HG03354 (cell line): ENCODE measurements at regions not wholly inside any gene's neighbourhood (a gene's known extent, or its start where the extent isn't known, plus 50 kb on each side); places are given as distances from the start of the nearest gene placed in this dataset.

Experiments
- ATAC-seq: cut with Tn5 transposase; IDR thresholded peaks from one replicate; pipeline ENCODE4 v1.9.1; 2021; ENCODE audit warnings: mild to moderate bottlenecking; ENCODE audit not compliant: unreplicated experiment, poor library complexity, severe bottlenecking

DNA sequence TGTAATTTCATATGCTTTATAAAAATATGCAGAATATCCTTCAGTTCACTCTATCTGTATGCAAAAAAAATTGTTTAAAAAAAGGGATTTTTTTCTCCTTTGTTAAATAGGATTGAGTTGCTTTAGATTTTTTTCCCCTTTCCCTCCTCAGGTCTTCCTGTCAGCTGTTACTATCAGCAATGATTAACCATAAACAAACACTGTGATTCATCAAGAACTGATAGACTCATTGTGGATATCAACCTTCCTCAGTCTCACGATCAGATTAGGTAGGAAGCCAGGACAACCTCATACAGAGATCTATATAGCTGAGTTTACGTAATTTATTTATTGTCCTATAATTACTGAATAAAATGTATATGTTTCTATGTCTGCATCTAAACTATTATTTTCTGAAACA lies 2136.2 kb upstream of the CELF4 start:
- ATAC-seq, result no peak

- ATAC-seq, result no peak
Measured at GRCh38 chr18:39701055-39701783, 2135.6 kb upstream of the CELF4 start.

GRCh38 chr18:39699340-39699964 lies 2133.9 kb upstream of the CELF4 start:
- ATAC-seq, result no peak

DNA sequence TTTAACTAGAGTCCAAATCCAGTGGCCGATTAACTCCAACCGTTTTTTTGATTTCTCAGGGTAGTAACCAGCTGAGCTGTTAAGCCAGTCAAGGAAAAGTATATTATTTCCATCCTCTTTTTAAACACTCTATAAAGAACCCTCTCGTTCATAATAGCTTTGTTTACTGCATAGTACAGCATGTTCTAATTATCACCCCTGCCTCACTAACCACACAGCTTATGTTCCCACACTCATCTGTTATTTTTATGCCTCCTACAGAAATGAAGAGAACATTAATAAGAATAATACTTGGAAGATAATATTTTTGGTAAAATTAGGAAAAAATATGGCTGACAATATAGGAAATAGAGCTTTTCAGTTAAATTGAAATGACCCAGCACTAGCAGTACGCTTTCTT lies 2132.8 kb upstream of the CELF4 start:
- ATAC-seq, result no peak

DNA sequence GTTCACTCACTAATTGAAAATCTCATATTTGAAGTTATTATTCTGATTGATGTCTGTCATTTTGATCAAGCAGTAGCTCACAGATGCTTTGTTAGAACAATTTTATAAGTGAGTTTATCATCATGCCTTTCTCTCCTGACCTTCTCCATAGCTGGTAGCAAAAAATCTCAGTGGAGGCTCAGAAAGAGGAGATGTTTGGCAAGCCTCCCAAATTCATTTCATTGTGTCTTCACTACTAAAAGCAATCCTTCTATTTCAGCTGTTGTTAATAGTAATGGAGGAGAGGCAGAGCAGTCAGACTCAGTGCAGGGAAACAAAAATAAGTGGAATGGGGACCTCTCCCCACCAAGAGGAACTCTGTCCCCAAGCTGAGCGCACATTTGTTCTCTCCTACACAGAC lies 2127.8 kb upstream of the CELF4 start:
- no peak for ATAC-seq

GRCh38 chr18:39692367-39693015 lies 2126.9 kb upstream of the CELF4 start:
- ATAC-seq, result no peak

- no peak for ATAC-seq
Measured at GRCh38 chr18:39685303-39685902, 2119.8 kb upstream of the CELF4 start.

DNA sequence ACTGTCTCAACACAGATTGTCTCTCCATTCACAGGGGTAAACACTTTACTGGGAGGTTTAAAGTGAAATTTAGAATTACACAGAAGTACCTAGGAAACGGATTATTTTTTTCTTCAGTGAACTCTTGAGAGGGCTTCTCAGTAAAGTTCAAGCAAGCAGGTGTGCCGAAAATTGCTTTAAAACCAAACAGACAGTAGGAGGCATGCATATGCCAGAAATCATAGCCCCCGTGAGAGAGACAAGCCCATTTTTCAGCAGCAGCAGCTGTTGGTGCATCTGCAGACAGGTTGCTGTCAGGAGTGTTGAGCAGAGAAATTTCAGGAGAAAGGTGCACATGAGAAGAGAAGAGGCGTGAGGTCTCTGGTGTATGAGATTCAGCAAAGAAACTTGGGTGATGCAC lies 2115.5 kb upstream of the CELF4 start:
- no peak for ATAC-seq

DNA sequence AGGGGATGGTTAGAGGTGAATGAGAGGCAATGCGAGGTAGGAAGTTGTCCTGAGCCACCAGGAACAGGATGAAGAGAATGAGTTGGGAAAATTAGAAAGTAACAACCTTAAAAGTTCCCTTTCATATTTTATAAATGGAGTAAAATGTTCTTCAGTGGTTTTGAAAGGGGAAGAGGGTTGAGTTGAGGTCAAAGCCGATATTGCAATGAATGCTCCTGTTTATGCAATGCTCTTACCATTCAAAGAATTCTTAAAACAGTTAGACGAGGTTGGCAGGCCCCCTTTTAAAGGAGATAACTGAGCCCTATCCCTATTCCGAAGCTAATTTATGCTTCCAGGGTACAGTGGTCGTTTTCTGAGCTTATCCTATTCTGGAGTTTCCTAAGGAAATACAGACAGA lies 2110.3 kb upstream of the CELF4 start:
- no peak for ATAC-seq

- ATAC-seq, result no peak
Measured at GRCh38 chr18:39675368-39675767, 2109.8 kb upstream of the CELF4 start.

GRCh38 chr18:39672171-39672570 lies 2106.6 kb upstream of the CELF4 start:
- ATAC-seq, result no peak

DNA sequence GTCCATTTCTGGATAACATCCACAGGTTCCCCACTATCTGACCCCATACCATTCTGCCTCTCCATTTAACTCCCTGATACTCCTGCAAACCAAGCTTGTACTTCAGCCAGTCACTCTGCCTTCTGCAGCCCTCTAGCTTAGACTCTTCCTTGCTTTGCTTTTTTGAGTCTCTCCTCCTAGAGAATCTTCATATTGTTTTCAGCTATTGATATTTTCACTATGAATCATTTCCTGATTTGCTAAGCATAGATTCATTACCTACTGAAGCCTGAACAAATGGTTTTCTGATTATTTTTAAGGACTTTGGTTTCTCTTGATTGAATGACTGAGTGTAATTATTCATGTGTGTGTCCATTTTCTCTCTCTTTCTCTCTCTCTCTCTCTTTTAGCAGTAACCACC lies 2102.3 kb upstream of the CELF4 start:
- ATAC-seq, result no peak

- ATAC-seq, result no peak
Measured at GRCh38 chr18:39666541-39666940, 2100.9 kb upstream of the CELF4 start.

DNA sequence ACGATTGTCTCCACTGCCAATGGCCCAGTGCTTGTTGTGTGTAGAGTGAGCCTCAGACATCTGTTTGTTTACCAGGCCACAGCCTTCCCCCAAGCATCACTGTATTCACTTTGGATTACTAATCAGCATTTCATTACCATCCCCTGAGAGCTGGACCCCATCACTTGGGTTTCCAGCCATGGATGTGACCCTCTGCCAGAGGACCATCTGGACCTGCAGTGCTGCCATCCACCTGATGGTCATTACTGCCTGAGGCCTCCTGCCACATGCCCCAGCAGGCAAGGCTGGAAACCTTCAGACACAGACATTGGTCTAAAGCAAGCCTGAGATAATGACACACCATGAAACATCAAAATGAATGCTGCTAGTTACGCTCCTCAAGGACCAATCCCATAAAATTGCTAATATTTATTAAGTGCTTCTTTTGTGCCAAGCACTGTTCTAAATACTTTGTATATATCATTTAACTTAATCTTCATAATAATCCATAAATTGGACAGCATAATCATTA lies 2096.3 kb upstream of the CELF4 start:
- no peak for ATAC-seq

DNA sequence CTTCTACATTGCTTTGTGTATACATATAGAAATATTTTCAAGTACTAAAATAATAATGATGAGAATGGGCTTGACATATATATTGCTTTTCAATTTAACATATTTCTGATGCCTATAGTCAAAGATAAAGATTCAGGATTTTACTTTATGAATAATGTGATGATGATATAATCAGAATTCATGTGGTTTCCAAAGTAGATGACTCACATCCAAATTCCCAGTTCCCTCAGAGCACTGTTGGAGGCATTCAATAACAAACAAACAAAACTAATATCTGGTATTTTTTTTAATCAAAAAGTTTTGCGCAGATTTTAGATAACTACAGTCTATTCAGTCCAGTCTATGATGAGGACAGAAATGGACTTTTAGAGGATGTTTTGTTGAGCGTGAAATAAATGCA lies 2094.5 kb upstream of the CELF4 start:
- no peak for ATAC-seq

DNA sequence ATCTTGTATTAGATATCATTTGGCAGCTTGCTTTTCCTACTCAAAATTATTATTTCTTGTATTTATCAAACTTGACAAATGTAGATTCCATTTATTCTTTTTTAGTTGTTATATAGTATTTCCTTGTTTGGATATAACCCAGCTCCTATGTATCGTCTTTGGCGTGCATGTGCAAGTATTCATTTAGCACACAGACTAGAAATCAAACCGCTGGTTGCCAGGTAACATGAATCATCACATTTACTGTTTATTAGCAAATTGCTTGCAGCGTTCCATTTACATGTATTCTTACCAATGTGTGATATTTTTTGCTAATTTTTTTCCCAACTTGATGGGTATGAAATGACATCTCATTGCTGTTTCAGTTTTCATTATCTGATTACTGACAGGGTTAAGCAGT lies 2089.7 kb upstream of the CELF4 start:
- ATAC-seq, result no peak

GRCh38 chr18:39653221-39653620 lies 2087.6 kb upstream of the CELF4 start:
- no peak for ATAC-seq

DNA sequence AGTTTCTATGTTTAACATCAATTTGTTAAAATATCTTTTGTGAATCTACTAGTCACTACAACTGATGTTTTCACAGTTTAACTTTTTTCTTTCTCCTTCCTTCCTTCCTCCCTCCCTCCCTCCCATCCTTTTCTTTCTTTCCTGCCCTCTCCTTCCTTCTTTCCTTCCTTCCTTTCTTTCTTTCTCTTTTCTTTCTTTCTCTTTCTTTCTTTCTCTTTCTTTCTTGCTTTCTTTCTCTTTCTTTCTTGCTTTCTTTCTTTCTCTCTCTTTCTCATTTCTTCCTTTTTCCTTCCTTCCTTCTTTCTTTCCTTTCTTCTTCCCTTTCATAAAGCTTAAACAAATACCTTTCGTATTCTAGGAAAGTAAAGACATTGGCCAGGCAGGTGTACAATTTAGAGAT lies 2083.0 kb upstream of the CELF4 start:
- ATAC-seq, result no peak

DNA sequence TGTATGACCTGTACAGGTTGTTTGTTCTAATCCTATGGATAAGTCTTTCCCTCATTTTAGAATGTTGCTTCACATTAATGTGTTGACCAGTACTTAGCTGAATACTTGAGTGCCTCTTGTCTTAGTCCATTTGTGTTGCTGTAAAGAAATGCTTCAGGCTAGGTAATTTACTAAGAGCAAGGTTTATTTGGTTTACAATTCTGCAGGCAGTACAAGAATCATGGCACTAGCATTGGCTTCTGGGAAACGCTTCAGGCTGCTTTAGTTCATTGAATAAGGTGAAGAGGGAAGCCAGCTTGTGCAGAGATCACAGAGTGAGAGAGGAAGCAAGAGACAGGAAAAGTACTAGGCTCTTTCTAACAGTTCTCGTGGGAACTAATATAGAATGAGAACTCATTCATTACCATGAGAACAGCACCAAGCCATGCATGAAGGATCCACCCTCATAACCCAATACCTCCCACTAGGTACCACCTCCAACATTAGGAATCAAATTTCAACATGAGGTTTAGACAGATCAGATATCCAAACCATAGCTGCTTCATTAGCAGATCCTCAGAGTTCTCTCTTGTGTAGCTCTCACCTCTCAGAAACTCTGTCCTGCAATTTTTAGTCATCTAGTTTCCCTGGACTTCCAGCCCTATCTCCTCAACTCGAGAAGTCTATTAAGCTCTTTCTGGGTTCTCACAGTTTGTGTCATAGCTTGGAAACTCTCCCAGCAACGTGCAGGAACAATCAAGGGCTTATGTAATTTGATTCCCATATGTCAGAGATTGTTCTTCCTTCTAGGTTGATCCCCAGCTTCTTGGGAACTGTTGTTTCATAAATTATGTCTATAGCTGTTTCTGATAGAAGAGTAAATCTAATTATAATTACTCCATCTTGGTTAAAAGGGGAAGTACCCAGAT lies 2082.3 kb upstream of the CELF4 start:
- ATAC-seq, result no peak

GRCh38 chr18:39638224-39638623 lies 2072.6 kb upstream of the CELF4 start:
- no peak for ATAC-seq
